Fibroblast of lung (primary cell): ENCODE measurements at regions not wholly inside any gene's neighbourhood (a gene's known extent, or its start where the extent isn't known, plus 50 kb on each side); places are given as distances from the start of the nearest gene placed in this dataset.

Source experiments
- DNase-seq, 2 donors: peaks; one replicate each; pipeline versions ENCODE4 v3.0.0 to v3.0.0-alpha.2; 2010; ENCODE audit warnings: low read depth in 2 of 2
- H2AFZ ChIP-seq: 2 replicates; pipeline ENCODE4 v1.5.1; 2012; ENCODE audit warnings: low read length, control low read depth, inconsistent platforms
- H3K27ac ChIP-seq: 2 replicates; pipeline ENCODE4 v1.5.1; 2011; ENCODE audit warnings: low read length, control low read depth; ENCODE audit not compliant: insufficient read depth
- H3K27me3 ChIP-seq: 2 replicates; pipeline ENCODE4 v1.5.1; 2011; ENCODE audit warnings: mild to moderate bottlenecking, low read length; ENCODE audit not compliant: control insufficient read depth, insufficient read depth
- H3K36me3 ChIP-seq: 2 replicates; pipeline ENCODE4 v1.5.1; 2011; ENCODE audit warnings: low read length; ENCODE audit not compliant: control insufficient read depth, insufficient read depth
- H3K4me1 ChIP-seq: 2 replicates; pipeline ENCODE4 v1.5.1; 2011; ENCODE audit warnings: low read length; ENCODE audit not compliant: control insufficient read depth, insufficient read depth; ENCODE audit errors: extremely low read depth
- H3K4me2 ChIP-seq: 2 replicates; pipeline ENCODE4 v1.5.1; 2011; ENCODE audit warnings: low read length, control low read depth; ENCODE audit not compliant: insufficient read depth; ENCODE audit errors: extremely low read depth
- H3K4me3 ChIP-seq, 4 experiments: fragments of 200-600 bp in 1 of 4; sonication (generic) in 1 of 4; replicated peaks in 1 of 4; 2 replicates each; pipeline ENCODE4 v1.5.1; 2011 to 2016; ENCODE audit warnings: low read length in 4 of 4, low read depth in 3 of 4, mild to moderate bottlenecking in 3 of 4, control low read depth in 2 of 4, inconsistent platforms in 1 of 4, mixed read lengths in 1 of 4; ENCODE audit not compliant: insufficient read depth in 1 of 4; ENCODE audit errors: control extremely low read depth in 1 of 4
- H3K79me2 ChIP-seq: 2 replicates; pipeline ENCODE4 v1.5.1; 2012; ENCODE audit warnings: mild to moderate bottlenecking, low read length, inconsistent platforms; ENCODE audit not compliant: control insufficient read depth, insufficient read depth
- H3K9ac ChIP-seq: 2 replicates; pipeline ENCODE4 v1.5.1; 2011; ENCODE audit warnings: mild to moderate bottlenecking, low read length, control low read depth; ENCODE audit not compliant: insufficient read depth
- H3K9me3 ChIP-seq: 2 replicates; pipeline ENCODE4 v1.5.1; 2012; ENCODE audit warnings: low read depth, low read length; ENCODE audit not compliant: control insufficient read depth, insufficient read depth
- H4K20me1 ChIP-seq: 2 replicates; pipeline ENCODE4 v1.5.1; 2011; ENCODE audit warnings: low read length; ENCODE audit not compliant: control insufficient read depth, insufficient read depth; ENCODE audit errors: extremely low read depth
- CTCF ChIP-seq, 2 donors: IDR thresholded peaks in 1 of 2; conservative IDR thresholded peaks in 1 of 2; 1 replicate in 1 of 2; 2 replicates in 1 of 2; pipeline ENCODE4 v1.5.1; 2011 to 2012; ENCODE audit warnings: low read length in 2 of 2, control low read depth in 1 of 2, inconsistent platforms in 1 of 2, low read depth in 1 of 2, mild to moderate bottlenecking in 1 of 2
- EZH2 ChIP-seq: IDR thresholded peaks from 2 replicates; pipeline ENCODE4 v1.5.1; 2012; ENCODE audit warnings: low read length, control low read depth, mild to moderate bottlenecking; ENCODE audit errors: missing control alignments

GRCh38 chr10:10351451-10351850 lies 666.2 kb upstream of the CELF2 start:
- TF ChIP-seq EZH2 (no peak), CTCF (conservative IDR thresholded peaks at IDR 0.05 in 1 of 2, IDR thresholded peaks at IDR 0.05 in 1 of 2; ENCODE audit: low read depth in 1 of 2, low read length in 2 of 2) (no peak)
- H3K27ac ChIP-seq, result no peak overlapping the region
- H3K9me3 ChIP-seq, result no peaks in the 10 kb centered on the region
- H3K4me3 ChIP-seq, result no peak overlapping the region
- H2AFZ ChIP-seq, result no peak overlapping the region
- no peak for DNase-seq
- H3K4me2 ChIP-seq, result no peak overlapping the region
- no peak overlapping the region for H3K9ac ChIP-seq
- no peaks in the 10 kb centered on the region for H3K4me1 ChIP-seq
- H3K79me2 ChIP-seq, result no peaks in the 10 kb centered on the region
- no peaks in the 10 kb centered on the region for H3K36me3 ChIP-seq
- H4K20me1 ChIP-seq, result no peaks in the 10 kb centered on the region
- no peaks in the 10 kb centered on the region for H3K27me3 ChIP-seq

- no peak overlapping the region for H2AFZ ChIP-seq
- DNase-seq, result no peak
- no peak overlapping the region for H3K27ac ChIP-seq
- H3K4me2 ChIP-seq, result no peak overlapping the region
- no peaks in the 10 kb centered on the region for H3K36me3 ChIP-seq
- H3K9me3 ChIP-seq, result no peaks in the 10 kb centered on the region
- H3K4me3 ChIP-seq, result no peak overlapping the region
- H3K9ac ChIP-seq, result no peak overlapping the region
- no peaks in the 10 kb centered on the region for H4K20me1 ChIP-seq
- no peak for TF ChIP-seq CTCF (conservative IDR thresholded peaks at IDR 0.05 in 1 of 2, IDR thresholded peaks at IDR 0.05 in 1 of 2; ENCODE audit: low read depth in 1 of 2, low read length in 2 of 2)
- H3K27me3 ChIP-seq, result no peaks in the 10 kb centered on the region
- H3K79me2 ChIP-seq, result no peaks in the 10 kb centered on the region
- no peaks in the 10 kb centered on the region for H3K4me1 ChIP-seq
Measured at GRCh38 chr10:10353326-10353868, 664.3 kb upstream of the CELF2 start.

GRCh38 chr10:10359263-10359662 lies 658.4 kb upstream of the CELF2 start:
- Histone ChIP-seq H3K27ac (no peak overlapping the region), H3K36me3 (no peaks in the 10 kb centered on the region), H3K4me1 (no peaks in the 10 kb centered on the region), H3K4me2 (no peak overlapping the region), H3K4me3 (no peak overlapping the region), H3K79me2 (no peaks in the 10 kb centered on the region), H3K9ac (no peak overlapping the region), H3K9me3 (no peaks in the 10 kb centered on the region), H2AFZ (no peak overlapping the region), H3K27me3 (no peaks in the 10 kb centered on the region), H4K20me1 (no peaks in the 10 kb centered on the region)
- TF ChIP-seq EZH2 (no peak), CTCF (conservative IDR thresholded peaks at IDR 0.05 in 1 of 2, IDR thresholded peaks at IDR 0.05 in 1 of 2; ENCODE audit: low read depth in 1 of 2, low read length in 2 of 2) (no peak)
- no peak for DNase-seq
